ENCODE measurements at regions not wholly inside any gene's neighbourhood (a gene's known extent, or its start where the extent isn't known, plus 50 kb on each side); places are given as distances from the start of the nearest gene placed in this dataset.
"Not testable (repeated sequence)": the region's sequence is repeated elsewhere in the genome, so short reads cannot be mapped to it uniquely, and the experiment has no call there.

DNA sequence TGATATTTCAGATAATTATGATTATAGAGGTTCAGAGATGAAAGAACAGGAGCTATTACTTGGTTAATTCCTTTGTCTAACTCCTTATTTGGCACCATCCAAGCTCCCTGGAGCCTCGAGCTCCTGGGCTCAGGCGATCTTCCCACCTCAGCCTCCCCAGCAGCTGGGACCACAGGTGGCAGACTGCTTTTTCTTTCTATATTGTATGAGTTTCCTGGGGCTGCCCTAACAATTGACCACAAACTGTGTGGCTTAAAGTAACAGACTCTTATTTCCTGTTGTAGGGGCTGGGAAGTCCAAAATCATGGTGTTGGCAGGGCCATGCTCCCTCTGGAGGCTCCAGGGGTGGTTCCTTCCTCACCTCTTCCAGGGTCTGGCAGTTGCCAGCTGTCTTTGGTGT lies 163.3 kb upstream of the ADCY1 start:
- DNase-seq, result no peak

DNA sequence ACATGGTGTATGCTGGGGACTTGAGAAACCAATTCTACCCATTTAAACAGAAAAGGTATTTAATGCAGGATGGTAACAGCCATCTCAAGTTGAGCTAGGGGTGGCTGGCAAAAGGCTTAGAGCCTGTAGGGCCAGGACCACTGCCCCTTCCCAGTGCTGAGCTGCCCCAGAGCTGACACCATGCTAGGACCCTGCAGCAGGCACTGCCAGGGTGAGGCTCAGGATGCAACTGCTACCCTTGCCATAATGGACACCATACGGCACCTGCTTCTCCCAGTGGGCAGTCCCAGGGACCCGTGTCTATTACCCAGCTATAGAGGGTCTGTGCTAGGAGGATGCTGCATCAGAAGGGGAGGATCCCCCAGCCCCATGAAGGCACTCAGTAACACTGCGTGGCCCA lies 160.7 kb upstream of the ADCY1 start:
- DNase-seq, result no peak

DNA sequence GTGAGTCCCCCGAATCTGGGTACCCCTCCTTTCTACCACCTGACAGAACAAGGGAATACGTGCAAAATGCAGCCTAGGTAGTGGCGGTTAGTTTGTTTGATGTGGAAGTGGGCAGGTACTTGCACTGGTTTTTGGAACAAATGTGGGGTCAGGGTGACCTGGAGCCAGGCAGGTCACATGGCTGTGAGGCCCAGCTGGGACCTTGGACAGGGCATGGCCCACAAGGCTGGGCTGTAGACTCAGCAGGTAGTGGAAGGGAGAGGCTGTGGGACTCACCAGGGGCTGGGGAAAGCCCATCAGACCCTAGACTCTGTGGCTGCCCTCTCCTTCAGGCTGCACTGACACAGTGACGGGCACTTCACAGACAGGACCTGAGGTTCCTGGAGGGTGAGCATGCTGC lies 159.9 kb upstream of the ADCY1 start:
- DNase-seq, result no peak

DNA sequence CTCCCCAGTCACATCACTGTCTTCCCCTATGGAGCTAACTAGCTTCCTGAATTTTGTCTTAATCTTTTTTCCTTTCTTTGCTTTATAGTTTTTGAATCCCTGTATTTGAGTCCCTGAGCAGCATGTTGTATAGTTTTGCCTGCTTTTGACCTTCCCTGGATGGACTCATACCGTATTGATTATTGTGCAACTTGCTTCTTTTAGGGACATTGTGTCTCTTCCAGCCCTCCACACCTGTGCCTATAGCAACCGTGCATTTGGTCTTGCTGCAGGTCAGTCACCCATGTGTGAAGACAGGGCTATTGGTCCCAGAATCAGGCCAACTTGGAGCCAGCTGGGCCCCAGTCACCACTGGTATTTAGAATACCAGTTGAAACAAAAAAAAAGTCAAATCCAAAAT lies 158.9 kb upstream of the ADCY1 start:
- DNase-seq, result no peak

DNA sequence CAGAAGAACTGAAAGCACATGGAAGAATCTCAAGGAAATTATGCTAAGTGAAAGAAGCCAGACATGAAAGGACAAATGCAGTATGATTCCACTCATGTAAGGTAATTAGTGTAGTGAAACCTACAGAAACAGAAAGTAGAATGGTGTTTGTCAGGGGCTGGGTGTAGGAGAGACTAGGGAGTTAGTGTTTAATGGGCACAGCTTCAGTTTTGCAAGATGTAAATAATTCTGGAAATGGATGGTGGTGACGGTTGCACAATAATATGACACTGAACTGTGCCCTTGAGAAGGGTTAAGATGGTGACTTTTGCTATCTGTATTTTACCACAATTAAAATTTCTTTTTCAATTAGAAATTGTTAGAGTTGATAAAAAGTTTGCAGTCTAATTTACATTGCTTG lies 157.3 kb upstream of the ADCY1 start:
- DNase-seq, result no peak

DNA sequence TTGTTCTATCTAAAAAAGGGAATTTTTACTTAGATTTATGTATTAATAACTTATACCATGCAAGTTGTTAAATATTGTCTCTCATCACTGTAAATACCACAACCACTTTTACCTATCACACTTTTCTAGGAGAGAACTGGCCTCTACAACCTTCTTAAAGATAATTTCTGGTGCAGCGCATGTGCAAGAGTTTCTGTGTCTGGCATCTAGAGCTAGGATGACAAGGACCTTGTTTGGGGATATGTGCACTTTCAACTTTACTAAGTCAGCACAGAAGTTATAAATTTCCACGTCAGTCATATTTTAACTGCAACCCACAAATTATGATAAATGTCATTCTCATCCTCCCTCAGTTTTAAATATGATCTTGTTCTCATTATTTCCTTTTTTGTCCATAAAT lies 156.9 kb upstream of the ADCY1 start:
- DNase-seq, result no peak

DNA sequence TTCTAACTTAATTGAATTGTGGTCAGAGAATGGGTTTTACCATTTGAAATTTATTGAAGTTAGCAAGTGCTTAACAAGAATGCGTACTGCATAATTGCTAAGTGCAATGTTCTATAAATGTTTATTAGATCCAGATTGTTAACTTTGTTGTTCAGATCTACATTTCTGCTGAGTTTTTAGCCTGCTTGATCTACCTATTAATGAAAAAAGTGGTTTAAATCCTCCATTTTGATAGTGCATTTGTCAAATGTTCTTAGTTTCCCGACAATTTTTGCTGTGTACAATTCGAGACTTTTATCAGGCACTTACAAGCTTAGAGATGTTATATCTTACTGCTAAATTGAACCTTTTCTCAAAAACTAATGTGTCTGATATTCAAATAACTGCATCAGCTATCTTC lies 156.4 kb upstream of the ADCY1 start:
- no peak for DNase-seq

DNA sequence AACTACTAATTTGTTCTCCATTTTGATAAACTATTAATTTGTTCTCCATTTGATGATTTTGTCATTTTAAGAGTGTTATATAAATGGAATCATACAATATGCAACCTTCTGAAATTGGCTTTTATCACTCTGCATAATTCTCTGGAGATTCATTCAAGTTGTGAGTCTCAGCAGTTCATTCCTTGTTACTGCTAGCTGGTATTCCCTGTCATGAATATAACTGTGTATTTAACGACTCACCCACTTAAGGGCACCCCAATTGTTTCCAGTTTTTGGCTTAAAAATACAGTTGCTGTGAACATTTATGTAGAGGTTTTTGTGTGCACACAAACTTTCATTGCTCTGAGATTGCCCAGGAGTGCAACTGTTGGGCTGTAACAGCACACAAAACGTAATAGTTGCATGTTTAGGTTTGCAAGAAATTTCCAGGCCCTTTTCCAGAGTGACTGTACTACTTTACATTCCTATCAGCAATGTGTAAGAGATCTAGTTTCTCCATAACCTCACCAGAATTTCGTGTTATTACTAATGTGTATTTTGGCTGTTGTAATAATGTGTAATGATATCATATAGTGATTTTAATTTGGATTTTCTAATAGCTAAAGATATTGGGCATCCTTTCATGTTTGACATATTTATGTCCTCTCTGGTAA lies 153.2 kb upstream of the ADCY1 start:
- no peak for DNase-seq

DNA sequence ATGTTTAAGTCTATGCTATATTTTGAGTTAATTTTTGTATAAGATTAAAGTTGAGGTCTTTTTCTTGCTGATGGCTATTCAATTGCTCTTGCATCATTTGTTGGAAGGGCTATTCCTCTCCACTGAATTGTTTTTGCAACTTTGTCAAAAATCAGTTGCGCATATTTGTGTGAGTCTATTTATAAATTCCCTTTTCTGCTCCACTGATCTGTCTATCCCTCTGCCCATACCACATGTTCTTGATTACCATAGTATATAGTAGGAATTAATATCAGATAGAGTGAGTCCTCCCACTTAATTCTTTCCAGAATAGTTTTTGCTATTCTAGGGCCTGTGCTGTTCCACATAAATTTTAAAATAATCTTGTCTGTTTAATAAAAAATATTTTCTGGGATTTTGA lies 152.4 kb upstream of the ADCY1 start:
- DNase-seq, result no peak

DNA sequence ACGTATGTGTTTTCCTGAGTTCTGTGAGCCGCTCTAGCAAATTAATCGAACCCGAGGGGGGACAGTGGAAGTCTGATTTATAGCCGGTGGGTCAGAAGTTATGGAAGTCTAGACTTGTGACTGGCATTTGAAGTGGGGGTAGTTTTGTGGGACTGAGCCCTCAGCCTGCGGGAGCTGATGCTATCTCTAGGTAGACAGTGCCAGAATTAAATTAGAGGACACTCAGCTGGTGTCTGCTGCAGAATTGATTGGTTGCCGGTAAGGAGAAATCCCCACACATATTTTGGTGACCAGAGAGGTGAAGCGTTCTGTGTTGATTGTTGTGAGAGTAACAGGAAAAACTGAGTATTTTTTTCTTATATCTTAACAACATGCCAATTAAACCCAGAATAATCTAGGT lies 143.8 kb upstream of the ADCY1 start:
- no peak for DNase-seq

DNA sequence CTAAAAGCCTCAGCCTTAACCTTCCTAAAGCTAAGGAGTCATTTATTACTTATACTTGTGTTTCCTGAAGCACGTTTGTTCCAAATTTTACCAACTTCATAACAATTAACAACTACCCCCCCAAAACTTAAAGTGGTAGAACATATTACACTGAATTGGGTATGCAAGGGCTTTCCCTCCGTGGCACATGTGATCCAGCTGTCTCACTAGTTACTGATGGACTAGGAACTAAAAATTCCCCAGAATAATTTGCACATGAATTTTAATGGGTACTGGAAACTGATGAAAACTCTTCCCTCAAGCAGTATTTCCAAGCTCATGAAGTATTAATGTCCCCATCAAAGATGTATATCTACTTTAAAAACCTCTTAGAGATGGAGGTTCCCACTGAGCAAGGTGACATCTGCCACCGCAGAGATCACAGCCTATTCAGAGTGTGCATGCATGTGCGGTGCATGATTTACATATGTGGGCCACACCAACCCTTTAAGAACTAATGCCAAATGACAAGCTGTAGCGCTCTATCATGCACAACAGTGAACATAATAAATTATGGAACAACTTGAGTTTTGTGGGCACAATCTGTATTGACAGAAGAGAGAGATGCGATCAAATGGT lies 139.9 kb upstream of the ADCY1 start:
- DNase-seq, result no peak

DNA sequence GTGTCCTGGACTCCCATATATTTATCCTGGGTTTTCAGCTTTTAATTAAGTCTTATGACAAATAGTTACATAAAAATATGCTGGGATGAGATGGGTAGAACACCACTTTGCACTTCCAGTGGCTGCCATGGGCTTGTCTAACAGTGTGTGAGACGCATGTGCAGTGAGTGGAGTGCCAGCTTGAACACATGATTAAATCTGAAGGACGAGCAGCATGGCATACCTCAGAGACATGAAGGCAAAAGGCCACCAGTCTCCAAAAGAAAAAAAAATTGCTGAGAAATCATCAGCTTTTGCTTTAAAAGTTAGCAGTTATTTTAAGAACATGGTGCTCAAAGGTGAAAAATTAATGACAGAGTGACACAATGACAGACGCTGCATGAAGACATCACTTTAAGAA lies 139.0 kb upstream of the ADCY1 start:
- no peak for DNase-seq

DNA sequence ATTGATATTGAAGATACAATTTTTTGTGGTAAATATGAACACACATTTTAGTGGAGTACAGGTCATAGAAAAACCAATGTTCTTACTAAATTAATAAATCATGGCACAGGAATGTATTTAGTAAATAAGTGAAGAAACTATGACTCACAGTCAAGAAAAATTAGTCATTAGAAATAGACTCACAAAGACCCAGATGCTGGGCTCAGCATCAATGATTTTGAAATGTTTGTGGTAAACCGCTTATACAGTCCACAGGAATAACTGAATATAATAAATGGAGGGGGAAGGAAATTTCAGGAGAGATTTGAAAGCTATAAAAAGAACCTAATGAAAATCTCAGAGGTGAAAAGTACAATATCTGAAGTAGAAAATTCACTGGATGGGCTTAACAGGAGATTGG lies 138.3 kb upstream of the ADCY1 start:
- no peak for DNase-seq

DNA sequence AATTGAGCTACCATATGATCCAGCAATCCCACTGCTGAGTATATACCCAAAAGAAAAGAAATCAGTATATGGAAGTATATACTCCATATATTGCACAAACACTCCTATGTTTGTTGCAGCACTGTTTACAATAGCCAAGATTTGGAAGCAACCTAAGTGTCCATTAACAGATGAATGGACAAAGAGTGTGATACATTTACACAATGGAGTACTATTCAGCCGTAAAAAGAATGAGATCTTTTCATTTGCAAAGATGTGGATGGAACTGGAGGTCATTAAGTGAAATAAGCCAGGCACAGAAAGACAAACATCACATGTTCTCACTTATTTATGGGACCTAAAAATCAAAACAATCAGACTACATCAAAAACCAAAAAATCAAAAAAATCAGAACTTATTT lies 133.4 kb upstream of the ADCY1 start:
- DNase-seq, result not testable (repeated sequence)

DNA sequence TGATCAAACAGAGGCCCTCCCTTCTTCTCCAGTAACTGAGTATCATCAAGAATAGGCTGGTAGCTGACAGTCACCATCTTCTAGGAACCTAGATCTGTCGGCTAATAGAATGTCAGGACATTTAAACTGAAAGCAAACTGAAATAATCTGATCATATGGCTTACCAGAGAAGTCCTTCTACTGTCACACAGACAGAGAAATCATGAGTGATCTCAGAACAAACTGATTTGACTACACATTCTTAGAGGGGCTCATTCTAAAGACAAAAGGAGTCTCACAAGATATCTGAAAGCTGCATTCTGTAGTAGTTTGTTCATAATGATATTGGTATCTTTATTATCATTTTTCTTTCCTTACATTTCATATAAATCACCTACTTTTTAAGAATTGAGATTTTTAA lies 130.9 kb upstream of the ADCY1 start:
- DNase-seq, result no peak

DNA sequence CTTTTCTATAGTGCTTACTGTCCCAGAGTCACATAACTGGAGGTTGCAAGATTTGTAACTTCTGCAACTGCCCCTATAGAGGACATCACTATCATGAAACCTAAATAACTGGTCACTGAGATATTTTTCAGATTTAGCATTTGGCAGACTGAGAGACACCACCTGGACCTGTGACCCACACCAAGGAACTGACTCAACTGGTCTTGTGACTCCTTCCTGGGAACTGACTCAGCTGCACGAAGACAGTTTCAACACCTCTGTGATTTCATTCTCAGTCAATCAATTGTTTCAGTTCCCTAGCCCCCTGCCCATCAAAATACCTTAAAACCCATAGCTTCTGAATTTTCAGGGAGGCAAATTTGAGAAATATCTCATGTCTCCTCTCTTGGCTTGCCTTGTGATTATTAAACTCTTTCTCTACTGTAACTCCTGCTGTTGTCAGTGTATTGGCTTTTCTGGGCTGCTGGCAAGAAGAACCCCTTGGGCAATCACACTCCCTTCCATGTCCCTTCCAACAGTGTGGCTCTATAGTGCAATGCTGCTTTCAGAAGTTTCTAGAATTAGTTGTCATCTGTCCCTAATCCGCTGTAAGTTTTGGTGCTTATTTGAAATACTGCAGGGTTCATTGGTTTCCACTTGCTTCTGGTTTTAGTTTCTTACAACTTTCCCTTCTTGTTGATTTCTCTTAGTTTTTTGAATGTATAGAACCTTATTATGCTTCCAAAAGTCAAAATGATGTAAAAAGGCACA lies 127.8 kb upstream of the ADCY1 start:
- no peak for DNase-seq

DNA sequence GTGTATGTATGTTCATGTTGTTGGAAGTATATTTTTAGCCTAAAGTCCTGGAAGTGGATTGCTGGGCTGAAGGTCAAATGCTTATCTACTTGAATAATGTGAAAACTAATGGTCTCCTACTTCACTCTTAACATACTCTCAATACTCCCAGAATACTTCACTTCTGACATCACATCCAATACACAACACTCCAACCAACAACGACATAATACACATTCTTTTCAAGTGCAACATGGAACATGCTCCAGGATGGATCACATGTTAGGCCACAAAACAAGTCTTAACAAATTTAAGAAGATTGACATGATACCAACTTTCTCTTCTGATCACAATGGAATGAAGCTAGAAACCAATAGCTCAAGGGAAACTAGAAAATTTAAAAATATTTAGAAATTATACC lies 126.9 kb upstream of the ADCY1 start:
- DNase-seq, result no peak

DNA sequence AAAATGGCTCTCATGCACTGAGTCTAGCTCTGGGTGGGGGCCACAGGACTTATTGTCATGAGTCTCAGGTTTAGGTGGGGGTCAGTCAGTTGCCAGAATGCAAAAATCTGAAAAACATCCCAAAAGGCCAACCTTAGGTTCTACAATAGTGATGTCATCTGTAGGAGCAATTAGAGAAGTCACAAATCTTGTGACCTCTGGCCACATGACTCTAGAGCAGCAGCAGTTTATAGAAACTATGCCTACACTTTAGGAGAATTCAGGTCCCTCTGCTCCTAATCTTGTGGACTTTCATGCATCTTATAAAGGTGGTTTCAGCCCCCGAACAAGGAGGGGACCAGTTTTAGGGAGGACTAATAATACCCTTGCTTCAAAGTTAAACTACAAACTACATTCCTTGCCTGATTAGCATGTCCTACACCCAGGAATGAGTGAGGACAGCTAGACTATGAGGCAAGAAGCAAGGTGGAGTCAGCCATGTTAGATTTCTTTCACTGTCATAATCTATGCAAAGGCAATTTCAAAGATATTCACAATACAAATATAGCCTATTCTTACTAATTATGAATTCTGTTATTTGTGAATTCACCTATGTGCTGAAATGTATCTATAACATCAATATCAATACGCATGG lies 123.5 kb upstream of the ADCY1 start:
- DNase-seq, result no peak

DNA sequence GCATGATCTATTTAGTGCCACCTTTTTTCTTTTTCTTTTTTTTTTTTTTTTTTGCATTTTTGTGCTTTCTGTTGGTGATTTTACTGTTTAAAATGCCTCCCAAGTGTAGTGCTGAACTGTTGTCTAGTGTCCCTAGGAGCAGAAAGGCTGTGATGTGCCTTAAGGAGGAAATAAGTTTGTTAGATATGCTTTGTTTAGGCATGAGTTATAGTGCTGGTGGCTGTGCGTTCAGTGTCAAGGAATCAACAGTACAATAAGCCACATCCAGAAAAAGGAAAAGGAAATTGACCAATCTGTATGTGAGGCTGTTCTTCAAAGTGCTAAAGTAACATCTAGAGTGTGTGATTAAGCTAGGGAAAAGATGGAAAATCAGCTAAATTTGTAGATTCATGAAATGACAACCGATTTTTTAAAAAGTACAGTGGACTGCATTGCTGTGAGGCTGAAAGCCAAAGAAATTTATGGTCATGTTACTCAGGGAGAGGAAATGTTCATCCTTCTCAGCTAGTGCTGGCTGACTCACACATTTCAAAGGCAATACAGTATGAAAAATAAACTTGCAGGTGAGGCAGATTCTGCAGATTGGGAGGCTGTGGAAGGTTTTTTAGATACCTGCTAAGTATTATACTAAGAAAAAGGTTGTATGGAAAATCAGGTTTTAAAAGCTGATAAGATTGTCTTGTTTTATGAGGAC lies 122.7 kb upstream of the ADCY1 start:
- DNase-seq, result no peak

DNA sequence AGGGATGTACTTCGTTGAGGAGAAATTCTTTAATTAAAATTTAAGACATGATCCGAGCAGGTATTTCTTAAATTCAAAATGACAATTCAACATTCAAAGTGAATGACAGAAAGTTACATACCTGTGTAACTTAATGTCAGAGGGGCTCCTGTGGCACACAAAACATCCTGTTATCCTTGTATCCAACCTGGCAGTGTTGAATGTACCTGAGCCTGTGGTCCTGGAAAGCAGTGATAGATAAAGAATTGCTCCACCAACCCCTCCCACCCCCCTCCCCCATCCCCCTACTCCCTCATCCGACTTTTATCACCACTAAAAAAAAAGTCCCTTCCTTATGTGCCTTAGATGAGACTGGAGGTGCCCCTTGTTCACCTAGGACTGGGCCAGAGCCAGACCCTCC lies 119.4 kb upstream of the ADCY1 start:
- DNase-seq, result no peak

DNA sequence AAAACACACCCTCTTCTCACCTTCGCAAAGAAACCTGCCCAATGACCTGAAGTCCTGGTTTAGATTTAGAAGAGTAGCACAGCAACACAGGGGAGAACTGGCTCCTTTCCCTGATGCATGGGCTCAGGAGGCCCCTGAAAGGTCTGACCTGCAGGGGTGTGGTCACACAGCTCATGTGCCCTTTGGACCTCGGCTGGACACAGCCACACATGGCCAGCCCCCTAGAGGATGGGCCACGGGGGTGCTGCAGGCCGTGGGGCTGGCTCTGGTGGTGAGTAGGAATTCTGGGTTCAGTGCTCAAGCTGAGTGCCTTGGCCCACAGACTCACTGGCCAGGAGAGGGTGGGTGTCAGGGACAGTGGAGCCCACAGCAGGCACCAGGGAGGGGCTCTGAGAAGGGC lies 118.5 kb upstream of the ADCY1 start:
- no peak for DNase-seq

DNA sequence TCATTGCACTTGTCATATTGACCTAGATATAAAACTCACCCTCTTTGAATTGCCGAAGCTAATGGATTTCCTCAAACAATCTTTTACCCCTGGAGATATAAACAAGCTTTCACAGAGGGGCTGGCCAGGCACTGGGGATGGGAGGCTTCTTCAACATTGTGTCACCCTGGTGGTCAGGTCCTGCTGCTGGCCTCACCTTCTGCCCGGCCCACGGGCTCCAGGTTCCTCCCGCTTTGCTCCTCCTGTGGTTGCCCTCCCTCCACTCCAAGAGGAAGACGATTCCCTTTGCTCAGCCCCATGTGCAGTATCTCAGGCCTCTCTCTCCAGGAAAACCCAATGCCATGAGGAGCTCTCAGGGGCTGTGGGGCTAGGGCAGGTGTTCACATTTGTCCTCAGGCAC lies 118.1 kb upstream of the ADCY1 start:
- DNase-seq, result no peak

DNA sequence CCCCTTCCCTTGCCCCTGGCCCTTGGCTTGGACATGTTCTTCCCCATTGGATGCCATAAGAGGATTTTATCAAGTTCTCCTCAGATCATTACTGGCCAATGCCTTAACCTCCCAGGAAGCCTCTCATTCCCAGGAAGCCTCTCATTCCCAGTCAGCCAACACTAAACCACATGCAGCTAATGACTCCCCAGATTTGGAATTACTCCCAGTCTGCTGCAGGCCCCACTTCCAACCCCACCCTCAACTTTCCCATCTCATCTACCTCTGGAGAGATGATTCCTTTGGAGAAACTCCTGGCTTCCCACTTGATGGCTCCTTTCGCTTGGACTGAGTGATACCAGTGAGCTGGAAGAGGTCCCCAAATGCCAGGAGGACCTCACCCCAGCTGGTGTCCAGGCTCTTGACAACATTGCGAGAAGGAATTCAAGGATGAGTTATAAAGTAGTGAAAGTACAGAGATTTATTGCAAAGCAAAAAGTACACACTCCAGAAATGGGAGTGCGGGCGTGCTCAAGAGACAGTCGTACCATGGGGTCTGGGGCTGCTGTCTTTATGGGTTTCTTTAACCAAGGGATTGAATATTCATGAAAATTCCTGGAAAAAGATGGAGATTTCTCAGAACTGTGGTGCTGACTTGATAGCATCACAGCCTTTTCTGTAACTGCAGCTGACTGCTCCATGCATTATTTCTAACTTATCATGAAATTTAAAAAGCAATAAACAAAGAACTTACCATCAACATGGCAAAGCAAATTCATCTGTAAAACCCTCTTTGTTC lies 117.2 kb upstream of the ADCY1 start:
- DNase-seq, result no peak

Data from SHP77 treated with DMSO at 0.1 percent for 48 hours (cell line).